Epithelial cell of proximal tubule (primary cell): ENCODE measurements at regions not wholly inside any gene's neighbourhood (a gene's known extent, or its start where the extent isn't known, plus 50 kb on each side); places are given as distances from the start of the nearest gene placed in this dataset.

Experiments used
- DNase-seq: peaks from one replicate; pipeline ENCODE4 v3.0.0-alpha.2; 2011; ENCODE audit warnings: low read depth
- H3K4me3 ChIP-seq: 2 replicates; pipeline ENCODE4 v1.5.1; 2011; ENCODE audit warnings: low read depth, mild to moderate bottlenecking, low read length
- TF ChIP-seq, protein P1 (sequence below): conservative IDR thresholded peaks from 2 replicates; pipeline ENCODE4 v1.5.1; 2012; ENCODE audit warnings: low read depth, mild to moderate bottlenecking, low read length

DNA sequence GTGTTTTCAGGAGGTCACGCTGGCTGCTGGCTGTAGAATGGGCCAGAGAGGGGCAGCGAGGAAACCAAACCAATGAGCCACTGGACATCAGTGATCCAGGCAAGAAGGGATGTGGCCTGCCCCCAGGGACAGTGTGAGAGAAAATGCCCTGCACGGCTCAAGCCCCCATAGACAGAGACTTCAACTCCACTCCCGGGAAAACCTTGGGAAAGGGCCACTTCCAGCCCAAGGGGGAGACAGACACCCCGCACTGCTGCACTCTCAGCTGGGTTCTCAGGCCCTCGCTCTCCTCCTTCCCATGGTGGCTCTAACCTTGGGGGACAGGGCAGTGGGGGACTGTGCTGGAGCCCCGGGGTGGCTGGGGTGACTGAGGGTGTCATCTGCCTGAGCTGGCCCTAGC lies 172.0 kb downstream of the KATNAL1 start:
- H3K4me3 ChIP-seq = no peak overlapping the region
- TF ChIP-seq, protein P1, sequence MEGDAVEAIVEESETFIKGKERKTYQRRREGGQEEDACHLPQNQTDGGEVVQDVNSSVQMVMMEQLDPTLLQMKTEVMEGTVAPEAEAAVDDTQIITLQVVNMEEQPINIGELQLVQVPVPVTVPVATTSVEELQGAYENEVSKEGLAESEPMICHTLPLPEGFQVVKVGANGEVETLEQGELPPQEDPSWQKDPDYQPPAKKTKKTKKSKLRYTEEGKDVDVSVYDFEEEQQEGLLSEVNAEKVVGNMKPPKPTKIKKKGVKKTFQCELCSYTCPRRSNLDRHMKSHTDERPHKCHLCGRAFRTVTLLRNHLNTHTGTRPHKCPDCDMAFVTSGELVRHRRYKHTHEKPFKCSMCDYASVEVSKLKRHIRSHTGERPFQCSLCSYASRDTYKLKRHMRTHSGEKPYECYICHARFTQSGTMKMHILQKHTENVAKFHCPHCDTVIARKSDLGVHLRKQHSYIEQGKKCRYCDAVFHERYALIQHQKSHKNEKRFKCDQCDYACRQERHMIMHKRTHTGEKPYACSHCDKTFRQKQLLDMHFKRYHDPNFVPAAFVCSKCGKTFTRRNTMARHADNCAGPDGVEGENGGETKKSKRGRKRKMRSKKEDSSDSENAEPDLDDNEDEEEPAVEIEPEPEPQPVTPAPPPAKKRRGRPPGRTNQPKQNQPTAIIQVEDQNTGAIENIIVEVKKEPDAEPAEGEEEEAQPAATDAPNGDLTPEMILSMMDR = no peak
- no peak for DNase-seq

DNA sequence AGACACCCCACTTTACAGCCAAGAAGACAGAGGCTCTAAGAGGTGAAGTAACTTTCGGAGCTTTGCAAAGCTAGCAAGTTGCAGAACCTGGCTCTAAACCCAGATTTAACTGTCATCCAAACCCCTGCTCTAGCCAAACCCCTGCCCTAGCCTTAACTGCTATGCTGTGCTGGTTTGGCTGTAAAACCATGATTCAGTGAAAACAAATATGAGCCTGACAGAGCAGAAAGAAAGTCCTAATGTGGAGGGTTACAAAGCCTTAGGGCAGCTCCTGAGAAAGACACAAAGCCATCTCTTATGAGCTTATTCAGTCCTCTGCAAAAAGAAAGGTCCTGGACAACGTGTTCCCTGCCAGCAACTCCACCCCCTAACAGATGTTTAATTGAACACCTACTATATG lies 172.8 kb downstream of the KATNAL1 start:
- H3K4me3 ChIP-seq = no peak overlapping the region
- no peak for DNase-seq
- TF ChIP-seq, protein P1 = no peak

DNA sequence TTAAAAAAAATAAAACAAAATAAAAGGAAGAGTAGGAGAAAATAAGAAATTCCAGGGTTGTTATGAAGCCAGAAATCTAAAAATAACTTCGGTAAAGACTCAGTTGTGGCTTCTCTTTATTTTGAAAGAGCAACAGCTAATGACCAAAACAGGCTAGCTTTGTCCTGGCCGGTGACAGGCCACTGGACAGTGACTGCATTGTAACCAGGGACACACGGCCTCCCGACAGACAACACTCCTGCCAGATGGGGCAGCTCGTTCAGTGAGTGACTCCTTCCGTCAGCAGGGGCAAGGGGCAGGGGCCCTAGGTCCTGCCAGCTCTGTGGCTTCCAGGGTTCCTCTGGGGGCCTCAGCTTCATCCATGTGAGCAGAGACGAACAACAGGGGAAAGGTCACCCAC lies 173.4 kb downstream of the KATNAL1 start:
- H3K4me3 ChIP-seq = no peak overlapping the region
- TF ChIP-seq, protein P1 = no peak
- no peak for DNase-seq

DNA sequence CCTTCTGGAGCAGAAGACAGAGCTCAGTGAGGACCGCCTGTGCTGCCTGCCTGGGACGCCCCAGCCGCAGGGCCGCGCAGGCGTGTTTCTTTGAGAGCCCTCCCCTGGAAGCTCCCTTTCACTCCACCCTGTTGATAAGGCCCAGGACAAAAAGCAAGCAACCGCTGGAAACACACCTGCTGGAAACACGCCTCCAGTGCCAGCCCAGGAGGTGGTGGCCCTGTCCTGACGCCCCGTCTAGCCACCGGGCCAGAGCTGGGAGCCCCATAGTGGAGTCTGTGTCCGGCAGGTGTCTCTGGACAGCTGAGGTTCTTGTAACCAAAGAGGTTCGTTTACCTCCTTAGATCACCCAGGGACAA lies 173.8 kb downstream of the KATNAL1 start:
- DNase-seq = no peak
- TF ChIP-seq, protein P1 = no peak
- H3K4me3 ChIP-seq = no peak overlapping the region

DNA sequence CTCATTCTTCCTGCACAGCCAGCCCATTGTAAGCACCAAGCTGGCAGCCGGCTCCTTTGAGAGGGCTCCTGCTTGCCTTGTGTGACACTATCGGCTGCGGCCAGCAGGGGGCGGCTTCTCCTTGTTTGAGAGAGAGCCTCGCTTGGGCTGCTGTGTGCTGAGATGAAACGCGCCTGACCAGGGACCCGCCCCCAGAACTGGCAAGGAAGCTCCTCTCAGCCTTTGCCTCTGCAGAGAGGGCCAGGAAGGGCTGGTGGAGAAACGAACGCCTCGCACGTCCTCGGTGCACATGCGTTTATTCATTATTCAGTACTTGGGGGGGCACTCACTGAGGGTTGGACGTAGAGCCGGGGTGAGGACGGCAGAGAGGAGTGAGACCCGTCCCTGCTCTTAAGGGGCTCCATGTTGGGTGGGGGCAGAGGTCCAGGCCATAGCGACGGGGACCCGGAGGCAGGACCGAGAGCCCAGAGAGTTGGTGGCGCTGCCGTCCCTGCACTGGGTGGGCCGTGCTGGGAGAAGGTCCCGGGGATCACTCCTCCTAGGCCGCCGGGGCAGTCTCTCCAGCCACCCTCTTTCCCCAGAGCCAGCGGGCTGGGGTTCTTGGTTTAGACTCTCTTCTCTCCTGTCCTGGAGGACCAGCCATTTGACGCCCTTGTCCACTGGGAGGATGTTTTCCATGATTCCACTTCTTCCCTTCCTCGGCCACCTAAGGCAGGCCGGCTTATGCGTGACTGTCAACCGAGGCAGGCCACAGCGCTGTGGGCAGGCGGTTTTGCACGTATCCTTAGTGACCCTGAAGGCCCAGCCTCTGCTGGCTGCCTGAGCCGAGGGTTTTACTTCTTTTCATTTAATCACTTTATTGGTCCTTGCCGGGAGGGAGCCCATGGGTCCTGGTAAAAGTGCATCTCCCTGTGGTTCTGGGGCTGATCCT lies 174.5 kb downstream of the KATNAL1 start:
- no peak overlapping the region for H3K4me3 ChIP-seq
- TF ChIP-seq, protein P1 = peak; percentile 81
- no peak for DNase-seq

DNA sequence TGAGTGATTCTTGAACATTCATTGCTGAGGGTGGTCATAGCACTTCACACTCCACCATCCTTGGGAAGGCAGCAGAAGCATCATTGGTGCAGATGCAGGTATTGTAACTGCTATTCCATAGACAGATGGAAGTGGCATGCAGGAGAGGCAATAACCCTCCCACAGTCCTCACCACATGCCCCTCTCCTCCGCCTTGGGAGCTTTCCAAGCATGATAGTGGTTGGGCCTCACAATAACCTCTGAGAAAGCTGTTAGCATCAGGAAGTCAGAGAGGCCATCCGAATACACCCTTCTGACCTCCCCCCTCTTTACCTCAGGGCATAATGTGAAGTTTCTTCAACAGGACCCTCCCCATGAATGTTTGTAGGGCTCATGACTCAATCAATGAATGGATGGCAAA lies 177.9 kb downstream of the KATNAL1 start:
- TF ChIP-seq, protein P1 = no peak

DNA sequence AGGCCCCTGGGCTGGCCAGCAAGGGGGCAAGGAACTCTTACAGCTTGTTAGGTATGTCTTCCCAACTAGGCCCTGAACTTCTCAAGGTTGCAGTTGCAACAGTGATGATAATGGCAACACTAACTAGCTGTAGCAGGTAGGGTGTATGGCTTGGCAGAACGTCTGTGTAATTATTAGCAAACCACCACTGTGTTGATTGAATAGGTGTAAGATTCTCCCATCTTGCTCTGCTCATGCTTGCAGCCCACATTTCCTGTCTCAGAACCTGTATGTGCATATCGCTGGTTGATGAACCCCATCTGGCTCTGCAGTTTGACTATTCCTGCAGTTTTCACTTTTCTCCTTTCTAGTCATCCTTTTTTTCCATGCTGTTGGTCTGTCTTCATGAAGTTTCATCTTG lies 178.8 kb downstream of the KATNAL1 start:
- DNase-seq = no peak
- no peak overlapping the region for H3K4me3 ChIP-seq
- TF ChIP-seq, protein P1 = no peak

More for the DNA sequence above, 177.9 kb downstream of the KATNAL1 start:
- DNase-seq = no peak
- H3K4me3 ChIP-seq = no peak overlapping the region
